Prostate gland (tissue), 2 donors: ENCODE measurements at regions not wholly inside any gene's neighbourhood (a gene's known extent, or its start where the extent isn't known, plus 50 kb on each side); places are given as distances from the start of the nearest gene placed in this dataset.

Experiments used
- DNase-seq: peaks from one replicate; pipeline ENCODE4 v3.0.0-alpha.2; 2019; ENCODE audit warnings: low spot score
- H3K27ac ChIP-seq, 2 donors: fragments of 200-600 bp; sonication (generic); 2 replicates each; pipeline ENCODE4 v1.5.1; 2017 to 2019
- H3K27me3 ChIP-seq: fragments of 200-600 bp; sonication (generic); replicated peaks from 2 replicates; pipeline ENCODE4 v1.5.1; 2019; ENCODE audit not compliant: insufficient read depth
- H3K36me3 ChIP-seq, 2 donors: fragments of 200-600 bp; sonication (generic); 1 replicate in 1 of 2; 2 replicates in 1 of 2; pipeline versions ENCODE4 v1.5.1 to v1.8.1; 2017 to 2019
- H3K4me1 ChIP-seq: fragments of 200-600 bp; sonication (generic); replicated peaks from 2 replicates; pipeline ENCODE4 v1.5.1; 2019
- H3K4me3 ChIP-seq, 2 donors: fragments of 200-600 bp; sonication (generic); 2 replicates each; pipeline ENCODE4 v1.5.1; 2017 to 2019
- H3K9me3 ChIP-seq: fragments of 200-600 bp; sonication (generic); 2 replicates; pipeline ENCODE4 v1.5.1; 2017
- CTCF ChIP-seq, 4 experiments: fragments of 200-600 bp in 2 of 4; fragments of 450-650 bp in 2 of 4; sonication (generic) in 2 of 4; IDR thresholded peaks; 1 replicate in 3 of 4; 2 replicates in 1 of 4; pipeline ENCODE4 v1.5.1; 2016 to 2019; ENCODE audit warnings: antibody characterized with exemption in 4 of 4, mild to moderate bottlenecking in 2 of 4, moderate library complexity in 2 of 4
- POLR2A ChIP-seq: fragments of 450-650 bp; IDR thresholded peaks from one replicate; pipeline ENCODE4 v1.6.1; 2016; ENCODE audit warnings: antibody characterized with exemption, mild to moderate bottlenecking
- POLR2AphosphoS5 ChIP-seq: sonication (generic); formaldehyde crosslinking; IDR thresholded peaks from one replicate; pipeline ENCODE4 v1.6.1; 2017; ENCODE audit warnings: antibody characterized with exemption
- WGBS: methylation state at CpG from one replicate; pipeline ENCODE4 v1.1.5; 2018; 5-methylcytosine and 5-hydroxymethylcytosine counted together
- intact Hi-C: fragments of 100-400 bp; cut with DNase I; formaldehyde crosslinking; loops from one replicate; pipeline ENCODE4 v1.14.2; 2022

- no peaks in the 10 kb centered on the region for H3K27me3 ChIP-seq
- TF ChIP-seq POLR2A (no peak), CTCF (IDR thresholded peaks at IDR 0.05) (no peak), POLR2AphosphoS5 (no peak)
- no peaks in the 10 kb centered on the region for H3K36me3 ChIP-seq
- no peak for DNase-seq
- no peaks in the 10 kb centered on the region for H3K9me3 ChIP-seq
- H3K4me1 ChIP-seq: no peaks in the 10 kb centered on the region
- no peak overlapping the region for H3K4me3 ChIP-seq
- H3K27ac ChIP-seq: no peak overlapping the region
- intact Hi-C loops: no loop called here
These were observed 125.8 kb upstream of the CYP1B1 start for GRCh38 chr2:38201784-38202183.

GRCh38 chr2:38200598-38200997 is 124.6 kb upstream of the CYP1B1 start:
- intact Hi-C loops: no loop called here
- TF ChIP-seq POLR2A: no peak
- H3K4me1 ChIP-seq: no peaks in the 10 kb centered on the region
- no peak for DNase-seq
- no peaks in the 10 kb centered on the region for H3K9me3 ChIP-seq
- no peaks in the 10 kb centered on the region for H3K27me3 ChIP-seq
- H3K36me3 ChIP-seq: no peaks in the 10 kb centered on the region
- no peak overlapping the region for H3K27ac ChIP-seq
- 44% methylated on average over 3 of the region's 3 CpGs for WGBS
- no peak overlapping the region for H3K4me3 ChIP-seq

GRCh38 chr2:38199127-38199526 is 123.2 kb upstream of the CYP1B1 start:
- H3K27me3 ChIP-seq: no peaks in the 10 kb centered on the region
- intact Hi-C loops: no loop called here
- no peak for TF ChIP-seq POLR2A
- no peak for TF ChIP-seq POLR2AphosphoS5
- TF ChIP-seq CTCF (IDR thresholded peaks at IDR 0.05): no peak

GRCh38 chr2:38194751-38195150 is 118.8 kb upstream of the CYP1B1 start:
- Histone ChIP-seq H3K27ac (no peak overlapping the region), H3K9me3 (no peaks in the 10 kb centered on the region), H3K4me1 (no peaks in the 10 kb centered on the region), H3K4me3 (no peak overlapping the region), H3K27me3 (no peaks in the 10 kb centered on the region), H3K36me3 (no peaks in the 10 kb centered on the region)
- intact Hi-C loops: no loop called here
- no peak for DNase-seq
- TF ChIP-seq CTCF (IDR thresholded peaks at IDR 0.05) (no peak), POLR2AphosphoS5 (no peak), POLR2A (no peak)
- WGBS: 94% methylated on average over 5 of the region's 5 CpGs

More at GRCh38 chr2:38199127-38199526, 123.2 kb upstream of the CYP1B1 start:
- Histone ChIP-seq H3K4me3 (no peak overlapping the region), H3K27ac (no peak overlapping the region), H3K4me1 (no peaks in the 10 kb centered on the region), H3K36me3 (no peaks in the 10 kb centered on the region), H3K9me3 (no peaks in the 10 kb centered on the region)
- WGBS: 89% methylated on average over 1 of the region's 1 CpG
- no peak for DNase-seq

- no peak for DNase-seq
- no peaks in the 10 kb centered on the region for H3K27me3 ChIP-seq
- intact Hi-C loops: no loop called here
- 85% methylated on average over 3 of the region's 3 CpGs for WGBS
- no peaks in the 10 kb centered on the region for H3K36me3 ChIP-seq
- no peak overlapping the region for H3K27ac ChIP-seq
- H3K4me3 ChIP-seq: no peak overlapping the region
- TF ChIP-seq POLR2A (no peak), CTCF (IDR thresholded peaks at IDR 0.05) (no peak), POLR2AphosphoS5 (no peak)
- no peaks in the 10 kb centered on the region for H3K4me1 ChIP-seq
- H3K9me3 ChIP-seq: no peaks in the 10 kb centered on the region
These were observed 117.0 kb upstream of the CYP1B1 start for GRCh38 chr2:38192976-38193375.

- no peak for TF ChIP-seq POLR2A
- H3K4me1 ChIP-seq: no peaks in the 10 kb centered on the region
- no peaks in the 10 kb centered on the region for H3K36me3 ChIP-seq
- no peak for DNase-seq
- no peaks in the 10 kb centered on the region for H3K9me3 ChIP-seq
- H3K4me3 ChIP-seq: no peak overlapping the region
- H3K27ac ChIP-seq: no peak overlapping the region
- H3K27me3 ChIP-seq: no peaks in the 10 kb centered on the region
- intact Hi-C loops: no loop called here
These were observed 116.1 kb upstream of the CYP1B1 start for GRCh38 chr2:38192046-38192445.
